ENCODE measurements at regions not wholly inside any gene's neighbourhood (a gene's known extent, or its start where the extent isn't known, plus 50 kb on each side); places are given as distances from the start of the nearest gene placed in this dataset.

DNA sequence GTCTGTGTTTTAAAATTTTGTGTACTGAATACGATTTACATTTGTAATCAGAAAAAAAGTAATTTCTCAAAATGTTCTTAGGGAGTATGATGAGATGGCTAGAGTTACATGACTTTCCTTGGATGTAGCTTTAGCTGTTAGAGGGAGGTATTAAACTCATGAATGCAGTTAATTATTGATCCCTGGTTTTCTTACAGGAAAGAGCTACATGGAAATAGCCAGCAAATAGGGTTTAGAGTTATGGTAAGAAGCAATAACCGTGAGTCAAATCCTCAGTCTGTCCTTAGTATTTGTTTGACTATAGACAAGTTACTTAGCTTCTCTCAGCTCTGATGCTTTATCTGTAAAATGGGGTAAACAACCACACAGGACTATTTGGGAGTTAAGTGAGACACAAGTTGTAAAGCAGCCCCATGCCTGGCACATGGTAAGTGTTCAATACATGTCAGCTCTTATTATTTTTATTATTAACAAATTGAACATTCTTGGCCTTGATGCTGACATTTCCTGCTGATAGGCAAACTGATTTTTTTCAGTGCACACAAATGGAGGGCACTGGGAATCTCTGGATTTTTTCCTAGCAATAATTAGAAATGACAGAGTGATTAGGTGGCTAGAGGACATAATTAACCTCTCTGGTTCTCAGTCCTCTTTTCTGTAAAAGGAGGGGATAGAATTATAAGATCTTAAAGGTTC is 204.5 kb upstream of the PHYHIPL start:
- no peak for FAIRE-seq

GRCh38 chr10:58972576-58973234 is 203.7 kb upstream of the PHYHIPL start:
- no peak for FAIRE-seq

GRCh38 chr10:58973235-58973595 is 203.2 kb upstream of the PHYHIPL start:
- no peak for FAIRE-seq

DNA sequence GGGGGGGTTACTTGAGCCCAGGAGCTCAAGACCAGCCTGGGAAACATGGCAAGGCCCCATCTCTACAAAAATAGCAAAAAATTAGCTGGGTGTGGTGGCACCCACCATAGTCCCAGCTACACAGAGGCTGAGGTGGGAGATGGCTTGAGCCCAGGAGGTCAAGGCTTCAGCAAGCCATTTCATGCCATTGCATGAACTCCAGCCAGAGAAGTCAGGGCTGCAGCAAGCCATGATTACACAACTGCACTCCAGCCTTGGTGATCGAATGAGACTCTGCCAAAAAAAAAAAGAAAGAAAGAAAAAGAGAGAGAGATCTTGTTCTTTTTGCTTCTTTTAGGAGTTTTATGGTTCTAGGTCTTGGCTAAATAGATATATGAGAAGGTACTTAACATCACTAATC is 200.2 kb upstream of the PHYHIPL start:
- no peak for FAIRE-seq

GRCh38 chr10:58979711-58980110 is 196.7 kb upstream of the PHYHIPL start:
- no peak for FAIRE-seq

DNA sequence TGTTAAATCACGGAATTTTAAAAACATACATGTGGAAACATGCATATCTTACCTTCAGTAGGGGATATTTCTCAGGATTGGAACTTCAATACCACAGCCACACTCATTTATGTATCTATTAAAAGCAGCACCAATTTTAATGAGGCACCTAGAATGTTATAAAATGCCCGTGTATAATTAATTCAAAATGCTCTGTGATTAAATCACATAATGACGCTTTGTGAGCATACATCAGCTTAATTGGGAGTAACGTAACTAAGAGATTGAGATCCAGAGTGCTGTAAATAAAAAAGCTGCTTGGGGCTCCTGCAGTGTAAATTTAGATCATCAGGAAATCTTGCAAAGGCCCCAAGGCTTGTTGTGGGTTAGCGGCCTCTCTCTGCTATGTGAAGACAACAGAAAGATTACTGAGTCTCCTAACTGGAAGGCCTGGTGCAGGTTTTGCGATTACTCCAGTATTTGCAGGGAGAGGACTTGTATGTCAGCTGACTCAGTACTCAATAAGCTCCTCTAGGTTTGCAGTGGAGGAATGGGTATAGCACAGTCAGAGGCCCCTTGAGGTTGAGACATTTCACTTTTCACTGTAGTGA is 195.5 kb upstream of the PHYHIPL start:
- FAIRE-seq = no peak

DNA sequence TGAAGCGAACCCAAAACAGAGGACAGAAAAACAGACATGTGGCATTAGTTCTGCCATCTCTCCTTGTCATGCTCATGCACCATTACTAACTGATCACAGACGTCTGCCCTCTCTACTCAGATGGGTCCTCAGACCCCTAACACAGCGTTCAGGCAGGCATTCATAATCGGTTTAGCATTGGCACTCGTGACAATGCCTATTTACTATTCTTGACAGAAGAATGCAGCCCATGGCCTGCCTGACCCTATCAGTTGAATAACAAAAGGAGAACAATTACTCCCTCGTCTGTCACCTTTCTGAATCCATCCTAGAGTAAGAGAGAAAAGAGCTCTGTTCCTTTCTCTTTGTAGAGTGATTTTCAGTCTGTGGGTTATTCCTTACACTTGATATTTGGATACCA is 194.6 kb upstream of the PHYHIPL start:
- FAIRE-seq = no peak

- FAIRE-seq = no peak
Measured at GRCh38 chr10:58982470-58983239, 193.8 kb upstream of the PHYHIPL start.

DNA sequence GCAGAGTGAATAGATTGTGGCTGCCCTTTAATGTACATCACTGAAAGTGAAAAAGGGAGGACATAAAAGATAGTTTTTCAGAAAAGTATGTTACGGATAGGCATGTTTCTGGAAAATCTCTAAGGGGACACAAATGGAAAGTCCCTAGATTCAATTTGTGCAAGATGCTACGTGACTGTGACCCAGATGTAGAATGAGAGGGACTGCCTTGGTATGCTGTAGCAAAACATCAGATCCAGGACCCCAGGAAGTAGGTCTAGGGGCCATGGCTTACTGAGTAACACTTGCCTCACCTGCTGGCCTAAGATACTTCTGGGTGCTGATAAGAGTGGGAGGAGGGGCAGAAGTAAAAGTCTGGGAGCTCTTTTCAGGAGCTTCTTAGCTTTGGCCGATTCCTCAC is 191.2 kb upstream of the PHYHIPL start:
- no peak for FAIRE-seq

- FAIRE-seq = no peak
Measured at GRCh38 chr10:58989486-58990039, 186.9 kb upstream of the PHYHIPL start.

DNA sequence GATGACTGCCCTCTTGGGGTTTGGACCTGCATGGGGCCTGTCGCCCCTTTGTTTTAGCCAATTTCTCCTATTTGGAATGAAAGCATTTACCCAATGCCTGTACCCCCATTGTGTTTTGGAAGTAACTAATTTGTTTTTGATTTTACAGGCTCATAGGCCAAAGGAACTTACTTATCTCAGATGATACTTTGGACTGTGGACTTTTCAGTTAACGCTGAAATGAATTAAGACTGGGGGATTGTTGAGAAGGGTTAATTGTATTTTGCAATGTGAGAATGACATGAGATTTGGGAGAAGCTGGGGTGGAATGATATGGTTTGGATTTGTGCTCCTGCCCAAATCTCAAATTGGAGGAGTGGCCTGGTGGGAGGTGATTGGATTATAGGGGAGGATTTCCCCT is 185.8 kb upstream of the PHYHIPL start:
- FAIRE-seq = no peak

DNA sequence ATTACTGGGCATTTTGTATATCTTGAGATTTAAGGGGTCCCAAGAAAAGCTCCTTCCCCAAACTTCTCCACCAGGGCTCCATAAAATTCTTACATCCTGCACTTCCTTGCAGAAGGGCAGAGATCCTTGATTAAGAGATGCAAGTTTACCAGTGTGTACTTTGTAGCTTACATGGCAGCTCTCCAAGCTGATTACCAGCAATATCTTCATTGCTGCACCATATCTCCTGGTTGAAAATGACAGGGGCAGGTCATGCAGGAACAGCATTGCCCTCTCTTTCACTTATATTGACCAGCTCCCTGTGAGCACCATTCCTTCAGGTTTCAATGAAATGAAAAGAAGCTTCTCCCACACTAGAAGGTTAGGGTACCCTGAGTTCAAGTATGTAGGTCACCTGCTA is 184.6 kb upstream of the PHYHIPL start:
- FAIRE-seq = no peak

DNA sequence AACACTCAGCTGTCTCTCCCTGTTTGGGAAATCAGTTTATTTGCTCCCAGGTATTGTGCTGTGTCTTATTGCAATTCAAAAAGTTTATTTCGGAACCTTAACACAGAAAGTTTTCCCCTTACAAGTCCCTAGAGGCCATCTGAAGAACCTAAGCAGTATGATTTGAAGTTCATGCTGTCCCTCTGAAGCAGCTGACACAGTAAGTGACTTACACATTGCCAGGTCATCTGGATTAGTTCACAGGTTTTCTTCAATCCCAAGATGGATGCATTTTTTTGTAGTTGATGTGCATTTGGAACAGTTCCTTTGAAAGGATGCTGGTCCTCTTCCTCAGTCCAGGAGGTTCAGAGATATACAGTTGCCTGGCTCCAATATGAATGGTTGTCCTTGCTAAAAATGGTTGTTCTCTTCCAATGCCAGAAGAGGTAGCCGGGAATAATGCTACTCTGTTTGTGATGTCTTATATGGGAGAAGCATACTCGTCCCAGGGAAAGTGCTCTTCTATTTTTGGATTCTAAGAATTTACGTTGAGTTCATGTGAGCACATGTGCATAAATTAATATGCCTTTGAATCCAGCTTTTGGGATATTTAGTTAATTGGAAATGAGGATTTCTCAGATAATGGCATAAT is 183.5 kb upstream of the PHYHIPL start:
- FAIRE-seq = no peak

DNA sequence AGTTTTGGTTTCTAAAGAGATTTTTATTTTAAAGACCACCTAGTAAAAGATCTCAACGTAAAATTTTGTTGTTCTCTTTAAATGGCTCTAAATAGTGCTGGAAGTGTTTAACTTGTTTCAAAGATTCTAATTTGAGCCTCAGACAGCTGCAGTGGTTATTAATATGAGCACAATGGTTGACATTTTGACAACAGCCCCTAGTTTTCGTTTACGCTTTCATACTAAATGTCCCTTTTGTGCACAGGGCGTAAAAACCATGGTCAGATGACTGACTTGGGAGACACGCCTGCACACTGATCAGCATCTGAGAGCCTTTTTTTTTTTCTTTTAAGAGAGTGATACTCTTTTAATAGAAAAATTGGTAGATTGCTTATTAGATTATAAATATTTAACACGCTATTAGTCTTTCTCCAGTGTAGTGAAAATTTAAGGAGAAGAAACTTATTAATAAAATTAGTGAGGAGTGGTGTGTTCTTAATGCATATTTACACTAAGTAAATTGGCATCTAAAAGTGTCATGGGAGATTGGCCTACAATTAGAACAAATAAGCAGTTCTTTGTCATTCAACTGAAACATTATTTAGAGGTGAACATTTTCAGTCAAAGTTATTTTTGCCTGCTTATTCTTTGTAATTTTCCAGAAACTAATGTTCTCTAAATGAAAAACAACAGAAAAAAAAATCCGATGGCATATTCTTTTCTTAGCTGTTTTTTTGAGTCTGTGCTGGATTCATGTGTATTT is 182.8 kb upstream of the PHYHIPL start:
- FAIRE-seq = no peak

DNA sequence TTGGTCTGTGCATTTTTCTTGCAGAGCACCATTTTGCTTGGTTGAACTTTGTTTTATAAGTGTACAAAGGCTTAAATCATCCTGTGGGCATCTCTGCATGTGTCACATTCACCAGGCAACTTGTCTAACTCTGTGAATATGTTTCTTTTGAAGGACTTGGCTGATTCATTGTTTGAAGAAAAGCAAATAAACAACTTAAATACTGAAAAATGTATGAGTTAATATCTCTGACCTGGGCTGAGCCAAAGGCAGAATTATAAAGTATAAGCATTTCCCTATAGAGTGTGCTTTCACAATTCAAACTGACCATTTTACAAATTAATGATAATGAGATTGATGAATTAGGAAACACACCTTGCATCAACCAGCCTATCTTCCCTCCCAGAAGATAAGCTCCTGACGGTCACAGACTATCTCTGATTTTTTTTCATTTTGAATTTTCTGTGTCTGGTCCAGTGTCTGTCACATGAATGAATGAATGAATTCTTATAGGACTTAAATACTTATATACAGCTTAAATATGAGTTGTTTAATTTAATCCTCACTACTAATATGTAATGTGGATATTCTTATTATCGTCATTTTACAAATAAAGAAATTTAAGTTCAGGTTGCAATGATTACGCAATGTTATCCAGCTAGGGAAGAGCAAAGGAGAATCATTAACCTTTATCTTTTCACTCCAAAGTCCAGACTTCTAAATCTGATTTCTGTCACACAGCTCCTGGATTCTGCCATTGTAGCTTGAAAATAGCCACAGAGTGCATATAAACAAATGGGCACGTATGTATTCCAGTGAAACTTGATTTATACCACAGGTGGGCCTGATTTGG is 182.0 kb upstream of the PHYHIPL start:
- FAIRE-seq = no peak

GRCh38 chr10:58995058-58995596 is 181.3 kb upstream of the PHYHIPL start:
- no peak for FAIRE-seq

- no peak for FAIRE-seq
Measured at GRCh38 chr10:58996063-58996462, 180.4 kb upstream of the PHYHIPL start.

- no peak for FAIRE-seq
Measured at GRCh38 chr10:58996866-58997265, 179.6 kb upstream of the PHYHIPL start.

DNA sequence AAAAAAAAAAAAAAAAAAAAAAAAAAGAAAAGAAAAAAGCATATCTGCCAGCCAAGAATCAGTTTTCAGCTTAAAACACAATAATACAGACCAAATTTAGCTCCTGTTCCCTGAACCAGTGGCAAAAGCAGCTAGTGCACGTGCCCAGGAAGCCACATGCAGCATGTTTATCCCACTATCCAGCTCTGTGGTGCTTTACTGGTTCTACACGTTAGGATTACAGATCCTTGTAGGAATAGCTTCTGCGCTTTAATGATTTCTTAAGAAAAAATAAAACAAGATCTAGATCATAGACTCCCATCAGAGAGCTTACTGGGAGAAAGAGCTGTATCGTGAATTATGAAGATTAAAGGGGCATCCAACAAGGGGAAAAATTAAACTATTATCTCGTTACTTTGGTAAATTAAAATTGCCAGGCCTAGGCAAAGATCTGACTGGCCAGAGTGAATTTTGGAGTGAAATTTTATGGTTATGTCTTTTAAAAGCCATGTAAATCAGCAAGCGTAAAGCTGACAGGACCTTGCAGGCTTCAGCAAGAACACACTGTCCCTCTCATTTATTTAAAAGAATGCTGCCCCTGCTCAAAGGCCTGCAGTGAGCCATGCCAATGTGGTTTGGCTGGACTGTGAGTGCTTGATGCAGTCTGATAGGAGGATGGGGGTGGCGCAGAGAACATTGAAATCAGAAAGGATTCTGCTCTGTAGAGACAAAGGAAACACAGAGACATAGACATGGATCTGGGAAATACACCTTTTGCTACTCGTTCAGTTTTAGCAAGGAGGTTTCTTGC is 177.3 kb upstream of the PHYHIPL start:
- no peak for FAIRE-seq

DNA sequence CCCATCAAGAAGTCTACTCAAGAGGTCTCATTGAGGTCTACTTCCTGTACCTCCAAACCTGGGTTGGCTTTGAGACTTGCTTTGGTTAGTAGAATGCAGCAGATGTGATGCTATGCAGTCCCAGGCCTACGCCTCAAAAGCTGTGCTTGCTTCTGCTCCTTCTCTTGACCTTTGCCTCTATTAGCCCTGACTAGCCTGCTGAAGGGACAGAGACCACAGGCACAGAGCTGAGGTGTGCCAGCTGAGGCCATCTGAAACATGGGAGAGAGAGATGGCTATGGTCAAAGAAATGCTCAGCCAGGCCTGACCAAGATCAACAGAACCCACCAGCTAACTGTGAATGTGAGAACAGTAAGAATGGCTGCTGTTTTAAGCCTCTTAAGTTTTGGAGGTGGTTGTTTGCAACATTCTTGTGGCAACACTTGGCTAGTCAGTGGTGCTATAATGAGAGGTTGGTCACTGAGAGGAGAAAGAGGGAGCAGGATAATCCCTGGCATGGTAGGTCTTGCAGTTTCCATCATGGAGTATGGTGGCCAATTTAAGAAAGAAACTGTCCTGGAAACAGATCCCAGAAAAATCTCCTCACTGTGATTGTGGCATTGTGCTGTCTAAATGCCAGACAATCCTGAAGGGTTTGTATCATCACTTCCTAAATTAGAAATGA is 176.1 kb upstream of the PHYHIPL start:
- FAIRE-seq = no peak

Measured in G401.6 (cell line).